Testis (tissue), 2 donors: ENCODE measurements at regions not wholly inside any gene's neighbourhood (a gene's known extent, or its start where the extent isn't known, plus 50 kb on each side); places are given as distances from the start of the nearest gene placed in this dataset.

ENCODE experiments used
- DNase-seq: peaks from one replicate; pipeline ENCODE4 v3.0.0-alpha.2; 2019
- H3K27ac ChIP-seq, 2 donors: fragments of 200-600 bp; sonication (generic); one replicate each; pipeline ENCODE4 v1.5.1; 2019
- H3K27me3 ChIP-seq: fragments of 200-600 bp; sonication (generic); one replicate; pipeline ENCODE4 v1.5.1; 2019
- H3K36me3 ChIP-seq: fragments of 200-600 bp; sonication (generic); one replicate; pipeline ENCODE4 v1.5.1; 2017; ENCODE audit warnings: low read depth; ENCODE audit errors: missing control alignments
- H3K4me1 ChIP-seq: fragments of 200-600 bp; sonication (generic); one replicate; pipeline ENCODE4 v1.5.1; 2019
- H3K4me3 ChIP-seq, 2 donors: fragments of 200-600 bp; sonication (generic); one replicate each; pipeline ENCODE4 v1.5.1; 2017 to 2019
- H3K9me3 ChIP-seq: fragments of 200-600 bp; sonication (generic); one replicate; pipeline ENCODE4 v1.5.1; 2017
- CTCF ChIP-seq, 3 experiments: fragments of 450-650 bp in 2 of 3; fragments of 200-600 bp in 1 of 3; sonication (generic) in 1 of 3; IDR thresholded peaks; one replicate each; pipeline ENCODE4 v1.5.1; 2016 to 2019; ENCODE audit warnings: antibody characterized with exemption in 3 of 3, mild to moderate bottlenecking in 2 of 3, moderate library complexity in 1 of 3
- POLR2A ChIP-seq: fragments of 450-650 bp; IDR thresholded peaks from one replicate; pipeline ENCODE4 v1.6.1; 2017; ENCODE audit warnings: antibody characterized with exemption, mild to moderate bottlenecking, moderate library complexity
- WGBS, 2 donors: methylation state at CpG; one replicate each; pipeline ENCODE4 v1.1.5; 2018; 5-methylcytosine and 5-hydroxymethylcytosine counted together
- intact Hi-C: fragments of 100-400 bp; cut with DNase I; formaldehyde crosslinking; loops from one replicate; pipeline ENCODE4 v1.15.1; 2023; ENCODE audit warnings: low total_unique reads

- WGBS, 2 donors = 89 to 91% methylated on average over 4 to 6 of the region's 6 CpGs
- Histone ChIP-seq H3K27me3 (no peaks in the 10 kb centered on the region), H3K4me1 (no peaks in the 10 kb centered on the region), H3K36me3 (no peaks in the 10 kb centered on the region), H3K9me3 (no peaks in the 10 kb centered on the region), H3K4me3 (no peak overlapping the region), H3K27ac (no peak overlapping the region)
- intact Hi-C loops = no loop called here
- no peak for TF ChIP-seq CTCF (IDR thresholded peaks at IDR 0.05)
- no peak for TF ChIP-seq POLR2A
- DNase-seq = no peak
Measured at GRCh38 chr1:188846468-188846867, 1631.2 kb downstream of the BRINP3 start.

- 58 to 75% methylated on average over 4 to 31 of the region's 31 CpGs for WGBS, 2 donors
- TF ChIP-seq CTCF (IDR thresholded peaks at IDR 0.05) (no peak), POLR2A (no peak)
Measured at GRCh38 chr1:188857526-188858087, 1620.1 kb downstream of the BRINP3 start.

DNA sequence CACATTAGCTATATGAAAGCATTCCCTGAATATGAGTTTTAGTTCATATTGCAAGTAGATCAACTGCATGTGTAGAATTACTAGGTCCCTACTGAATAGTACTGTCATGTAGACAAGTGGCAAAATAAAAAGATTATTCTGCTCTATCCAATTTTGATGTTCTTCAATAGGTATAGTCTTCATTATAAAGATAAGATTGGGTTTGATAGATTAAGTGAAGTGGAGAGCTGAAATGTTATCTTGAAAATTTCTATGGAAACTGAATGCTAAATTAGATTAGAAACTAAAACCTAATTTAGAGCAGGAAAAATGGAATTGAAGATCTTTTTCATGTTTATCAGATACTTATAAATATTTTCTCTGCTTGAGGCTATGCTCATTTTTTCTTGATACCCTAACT lies 1610.0 kb downstream of the BRINP3 start:
- DNase-seq = no peak
- H3K27ac ChIP-seq = no peak overlapping the region
- no peaks in the 10 kb centered on the region for H3K4me1 ChIP-seq
- H3K4me3 ChIP-seq = no peak overlapping the region
- intact Hi-C loops = no loop called here
- H3K27me3 ChIP-seq = no peaks in the 10 kb centered on the region
- no peaks in the 10 kb centered on the region for H3K9me3 ChIP-seq
- H3K36me3 ChIP-seq = no peaks in the 10 kb centered on the region
- TF ChIP-seq CTCF (IDR thresholded peaks at IDR 0.05) (no peak), POLR2A (no peak)

More at GRCh38 chr1:188857526-188858087, 1620.1 kb downstream of the BRINP3 start:
- Histone ChIP-seq H3K36me3 (no peaks in the 10 kb centered on the region), H3K27me3 (no peaks in the 10 kb centered on the region), H3K4me1 (no peaks in the 10 kb centered on the region), H3K9me3 (no peaks in the 10 kb centered on the region), H3K27ac (no peak overlapping the region), H3K4me3 (peak overlapping the region; percentile 18 to 56)
- peak; percentile 38 for DNase-seq
- intact Hi-C loops = no loop called here

- WGBS, 2 donors = 78 to 87% methylated on average over 1 of the region's 1 CpG
- Histone ChIP-seq H3K4me3 (no peak overlapping the region), H3K27me3 (no peaks in the 10 kb centered on the region), H3K4me1 (no peaks in the 10 kb centered on the region), H3K27ac (no peak overlapping the region), H3K36me3 (no peaks in the 10 kb centered on the region), H3K9me3 (no peaks in the 10 kb centered on the region)
- intact Hi-C loops = no loop called here
- DNase-seq = no peak
- no peak for TF ChIP-seq POLR2A
- TF ChIP-seq CTCF (IDR thresholded peaks at IDR 0.05) = no peak
Measured at GRCh38 chr1:188871164-188871563, 1606.5 kb downstream of the BRINP3 start.

GRCh38 chr1:188872376-188872775 lies 1605.3 kb downstream of the BRINP3 start:
- Histone ChIP-seq H3K4me1 (no peaks in the 10 kb centered on the region), H3K9me3 (no peaks in the 10 kb centered on the region), H3K4me3 (no peak overlapping the region), H3K27ac (no peak overlapping the region), H3K27me3 (no peaks in the 10 kb centered on the region), H3K36me3 (no peaks in the 10 kb centered on the region)
- no peak for DNase-seq
- no peak for TF ChIP-seq CTCF (IDR thresholded peaks at IDR 0.05)
- TF ChIP-seq POLR2A = no peak
- intact Hi-C loops = no loop called here
- WGBS, 2 donors = 88 to 94% methylated on average over 2 of the region's 2 CpGs
